ENCODE measurements at regions not wholly inside any gene's neighbourhood (a gene's known extent, or its start where the extent isn't known, plus 50 kb on each side); places are given as distances from the start of the nearest gene placed in this dataset.

GRCh38 chr11:112632866-112633505 lies 328.2 kb upstream of the NCAM1 start:
- no peak overlapping the region for H2AFZ ChIP-seq (ENCODE audit: low read length)
- H4K8ac ChIP-seq (ENCODE audit: extremely low read depth, insufficient read depth, low read length) = no peak overlapping the region
- no peak overlapping the region for H3K4me3 ChIP-seq (ENCODE audit: extremely low read depth in 1 of 4, insufficient read depth in 2 of 4, low read depth in 3 of 4, low read length in 4 of 4)
- no peak overlapping the region for H3K4me2 ChIP-seq (ENCODE audit: insufficient read depth in 1 of 2, low read depth in 2 of 2, low read length in 2 of 2)
- H2BK15ac ChIP-seq (ENCODE audit: low read length) = no peak overlapping the region
- CTCF ChIA-PET (ENCODE audit: partially characterized antibody) = interaction anchor here (1.1 kb wide), 1 partner anchor 192 kb away, joined by 3 read pairs; no protein-coding TSS in a partner anchor
- no peak overlapping the region for H2BK12ac ChIP-seq (ENCODE audit: low read depth, low read length)
- H3K23ac ChIP-seq (ENCODE audit: insufficient read length) = no peak overlapping the region
- no peak overlapping the region for H3K4ac ChIP-seq (replicated peaks; ENCODE audit: insufficient read length, low read depth, low read length)
- H2BK20ac ChIP-seq (ENCODE audit: low read length) = peak overlapping the region; percentile 13; the same call in 1 of the 2 replicates
- no peaks in the 10 kb centered on the region for H3K23me2 ChIP-seq (ENCODE audit: low read depth, low read length)
- peaks cover 0 to 6% (median 5%) of the 10 kb centered on the region in 4 experiments; a peak in 2 of 7 replicates for H3K4me1 ChIP-seq (replicated peaks in 1 of 4; ENCODE audit: control insufficient read depth in 3 of 4, insufficient read depth in 4 of 4, low read length in 3 of 4)
- no peak overlapping the region for H2AK5ac ChIP-seq (ENCODE audit: low read depth, low read length)
- H3K27ac ChIP-seq (ENCODE audit: low read depth, low read length) = no peak overlapping the region
- POLR2A ChIA-PET (ENCODE audit: partially characterized antibody) = no interaction called here
- no peak overlapping the region for H3K14ac ChIP-seq (ENCODE audit: insufficient read length)
- no peaks in the 10 kb centered on the region; a peak in 1 of 7 replicates for H3K27me3 ChIP-seq (replicated peaks in 1 of 4; ENCODE audit: control insufficient read depth in 3 of 4, extremely low read depth in 1 of 4, insufficient read depth in 3 of 4, low read length in 3 of 4)
- H3K9ac ChIP-seq (replicated peaks in 1 of 4; ENCODE audit: extremely low read depth in 1 of 4, low read depth in 3 of 4, low read length in 3 of 4) = no peak overlapping the region
- no peaks in the 10 kb centered on the region for H3K79me1 ChIP-seq (ENCODE audit: low read depth, low read length)
- no peak overlapping the region for H2BK120ac ChIP-seq (replicated peaks; ENCODE audit: low read depth, low read length)
- H2BK5ac ChIP-seq (ENCODE audit: low read depth, low read length) = no peak overlapping the region
- no peaks in the 10 kb centered on the region; a peak in 1 of 4 replicates for H3K9me3 ChIP-seq (ENCODE audit: insufficient read depth in 2 of 2, low read depth in 1 of 2, low read length in 1 of 2)
- H4K91ac ChIP-seq (replicated peaks; ENCODE audit: insufficient read length, low read length) = no peak overlapping the region
- DNase-seq (ENCODE audit: low read depth in 1 of 2, low spot score in 2 of 2) (no peak), FAIRE-seq (no peak)
- H3K79me2 ChIP-seq (ENCODE audit: control insufficient read depth in 1 of 2, insufficient read depth in 2 of 2, low read length in 2 of 2) = no peaks in the 10 kb centered on the region
- H3K18ac ChIP-seq (ENCODE audit: extremely low read depth, low read length) = no peak overlapping the region
- no peak overlapping the region for H4K5ac ChIP-seq (ENCODE audit: insufficient read length, low read depth, low read length)
- WGBS, 2 experiments (ENCODE audit: extremely low coverage in 1 of 2, insufficient coverage in 1 of 2, insufficient read length in 1 of 2, insufficient replicate concordance in 2 of 2, low coverage in 1 of 2, low lambda C conversion rate in 2 of 2, missing lambda C conversion rate in 1 of 2) = 73% methylated on average over 5 of the region's 5 CpGs; no CpG with 5 or more reads in 1 of the 2 experiments
- no peak overlapping the region for H3K56ac ChIP-seq (replicated peaks; ENCODE audit: insufficient read length, low read depth, low read length)
- no peaks in the 10 kb centered on the region for H3K36me3 ChIP-seq (ENCODE audit: control insufficient read depth in 2 of 4, insufficient read depth in 4 of 4, low read length in 3 of 4)
- H4K20me1 ChIP-seq (replicated peaks in 1 of 2; ENCODE audit: control insufficient read depth in 1 of 2, insufficient read depth in 2 of 2, low read length in 2 of 2) = no peaks in the 10 kb centered on the region
- TF ChIP-seq RAD21 (IDR thresholded peaks at IDR 0.05 in 1 of 2, conservative IDR thresholded peaks at IDR 0.05 in 1 of 2; ENCODE audit: low read depth in 2 of 2, low read length in 2 of 2) = no peak
- TF ChIP-seq TAF1 (IDR thresholded peaks at IDR 0.05; ENCODE audit: low read depth, low read length) = no peak
- TF ChIP-seq JUND (IDR thresholded peaks at IDR 0.05; ENCODE audit: low read length) = no peak
- TF ChIP-seq HDAC2 (IDR thresholded peaks at IDR 0.05; ENCODE audit: borderline replicate concordance in 1 of 2, low read depth in 2 of 2, low read length in 2 of 2) = no peak
- no peak for TF ChIP-seq NRF1 (IDR thresholded peaks at IDR 0.05; ENCODE audit: low read depth, low read length)
- no peak for TF ChIP-seq SIX5 (IDR thresholded peaks at IDR 0.05; ENCODE audit: low read depth, low read length)
- TF ChIP-seq E2F6 (IDR thresholded peaks at IDR 0.05) = no peak
- no peak for TF ChIP-seq SIN3A (conservative IDR thresholded peaks at IDR 0.05 in 1 of 2, IDR thresholded peaks at IDR 0.05 in 1 of 2; ENCODE audit: low read depth in 1 of 2, low read length in 2 of 2)
- no peak for TF ChIP-seq EGR1 (IDR thresholded peaks at IDR 0.05; ENCODE audit: borderline replicate concordance, low read depth, low read length)

Data from H1 (cell line).